Smooth muscle cell of the brain vasculature (primary cell): ENCODE measurements at regions not wholly inside any gene's neighbourhood (a gene's known extent, or its start where the extent isn't known, plus 50 kb on each side); places are given as distances from the start of the nearest gene placed in this dataset.

Source experiments
- DNase-seq: peaks from one replicate; pipeline ENCODE4 v3.0.0-alpha.2; 2012; ENCODE audit warnings: low read depth, low spot score

- DNase-seq = no peak
Observed at GRCh38 chr5:155908543-155908942, 418.4 kb upstream of the SGCD start.

GRCh38 chr5:155912291-155912690, 414.7 kb upstream of the SGCD start:
- no peak for DNase-seq

GRCh38 chr5:155914766-155915165, 412.2 kb upstream of the SGCD start:
- DNase-seq = no peak

GRCh38 chr5:155915601-155916000, 411.4 kb upstream of the SGCD start:
- DNase-seq = no peak

- DNase-seq = no peak
Observed at GRCh38 chr5:155919126-155919525, 407.8 kb upstream of the SGCD start.

GRCh38 chr5:155919725-155920124, 407.2 kb upstream of the SGCD start:
- no peak for DNase-seq

- no peak for DNase-seq
Observed at GRCh38 chr5:155921621-155922020, 405.3 kb upstream of the SGCD start.

- DNase-seq = no peak
Observed at GRCh38 chr5:155923784-155924183, 403.2 kb upstream of the SGCD start.

GRCh38 chr5:155926031-155926430, 400.9 kb upstream of the SGCD start:
- DNase-seq = no peak

GRCh38 chr5:155926766-155927165, 400.2 kb upstream of the SGCD start:
- no peak for DNase-seq

GRCh38 chr5:155929112-155929511, 397.9 kb upstream of the SGCD start:
- no peak for DNase-seq

GRCh38 chr5:155934964-155935363, 392.0 kb upstream of the SGCD start:
- no peak for DNase-seq

- DNase-seq = no peak
Observed at GRCh38 chr5:155935723-155936122, 391.2 kb upstream of the SGCD start.

- DNase-seq = no peak
Observed at GRCh38 chr5:155936520-155937406, 390.2 kb upstream of the SGCD start.

GRCh38 chr5:155938051-155938450, 388.9 kb upstream of the SGCD start:
- DNase-seq = no peak

GRCh38 chr5:155941340-155941739, 385.6 kb upstream of the SGCD start:
- DNase-seq = no peak

GRCh38 chr5:155943516-155944407, 383.2 kb upstream of the SGCD start:
- no peak for DNase-seq

- DNase-seq = no peak
Observed at GRCh38 chr5:155947394-155948062, 379.4 kb upstream of the SGCD start.

- no peak for DNase-seq
Observed at GRCh38 chr5:155948576-155948975, 378.4 kb upstream of the SGCD start.

- no peak for DNase-seq
Observed at GRCh38 chr5:155952486-155953089, 374.4 kb upstream of the SGCD start.

GRCh38 chr5:155953335-155953734, 373.6 kb upstream of the SGCD start:
- DNase-seq = no peak
